ENCODE measurements at regions not wholly inside any gene's neighbourhood (a gene's known extent, or its start where the extent isn't known, plus 50 kb on each side); places are given as distances from the start of the nearest gene placed in this dataset.

- TF ChIP-seq SP1 (IDR thresholded peaks at IDR 0.05), result no peak
- no peak for TF ChIP-seq TARDBP (IDR thresholded peaks at IDR 0.05)
- TF ChIP-seq FOXM1 (IDR thresholded peaks at IDR 0.05; ENCODE audit: borderline replicate concordance), result no peak
Measured at GRCh38 chr3:83250613-83251012, 1489.2 kb upstream of the GBE1 start.

Data from HEK293T (cell line).